ENCODE measurements at regions not wholly inside any gene's neighbourhood (a gene's known extent, or its start where the extent isn't known, plus 50 kb on each side); places are given as distances from the start of the nearest gene placed in this dataset.

DNA sequence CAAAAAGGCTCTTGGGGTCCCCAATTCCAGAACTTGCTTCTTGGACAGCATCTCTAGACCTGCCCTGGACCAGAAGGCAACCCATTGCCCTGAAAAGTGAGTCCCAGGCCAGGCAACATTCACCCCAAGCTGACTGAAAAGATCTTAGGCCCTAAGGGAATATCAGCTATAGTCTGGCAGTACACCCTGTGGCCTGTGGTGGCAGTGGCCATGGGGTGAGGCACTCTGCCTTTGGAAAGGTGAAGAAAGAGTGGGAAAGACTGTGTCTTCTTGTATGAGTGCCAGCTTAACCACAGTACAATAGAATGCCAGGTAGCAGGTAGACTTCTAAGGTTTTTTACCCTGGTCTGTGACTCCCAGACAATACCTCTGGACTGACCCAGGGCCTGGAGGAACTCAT lies 564.5 kb downstream of the CDH8 start:
- TF ChIP-seq GATAD2B (IDR thresholded peaks at IDR 0.05; ENCODE audit: borderline replicate concordance) (no peak), JUND (IDR thresholded peaks at IDR 0.05; ENCODE audit: borderline replicate concordance, low read depth, low read length) (no peak), JUND (tag; IDR thresholded peaks at IDR 0.05; ENCODE audit: borderline replicate concordance, low read depth, low read length) (no peak)
